HCT116 (cell line): ENCODE measurements at regions not wholly inside any gene's neighbourhood (a gene's known extent, or its start where the extent isn't known, plus 50 kb on each side); places are given as distances from the start of the nearest gene placed in this dataset.

Source experiments
- ATAC-seq: fragments of 200-7000 bp; cut with Tn5 transposase; 2 replicates; pipeline ENCODE4 v1.9.1; 2020; ENCODE audit warnings: mild to moderate bottlenecking, moderate library complexity
- BruUV-seq: library from RNA; stranded (reverse); fragments of 400-500 nt; replicated peaks from 2 replicates; lab custom pipeline; 2021; lab: Mats Ljungman, UMichigan
- CTCF ChIA-PET: fragments of 300-600 bp; sonication (Branson Sonifier 250); formaldehyde crosslinking; loops from one replicate; lab custom pipeline; 2021; ENCODE audit warnings: antibody characterized with exemption; lab: Charles Lee
- POLR2A ChIA-PET: fragments of 300-600, 350-600 bp; sonication (Branson Sonifier 250); formaldehyde crosslinking; loops from one replicate; lab custom pipeline; 2021; ENCODE audit warnings: antibody characterized with exemption; lab: Charles Lee
- RAD21 ChIA-PET, 2 experiments: fragments of 300-600 bp; sonication (Branson Sonifier 250); formaldehyde crosslinking; loops; one replicate each; lab custom pipeline; 2023; ENCODE audit warnings: low total read pairs in 2 of 2; ENCODE audit not compliant: uncharacterized antibody in 2 of 2, unreplicated experiment in 2 of 2, low non-redundant PET in 1 of 2; lab: Charles Lee
- DNase-seq: peaks from one replicate; pipeline ENCODE4 v3.0.0-alpha.2; 2010; ENCODE audit warnings: low read depth, low spot score
- H2AFZ ChIP-seq: fragments of 200-600 bp; shearing (Covaris generic), sonication (generic); 2 replicates; pipeline ENCODE4 v1.6.1; 2017; ENCODE audit warnings: low read depth, mixed run types, mixed read lengths, antibody characterized with exemption, low read length; ENCODE audit not compliant: poor library complexity, severe bottlenecking
- H3K27ac ChIP-seq: 2 replicates; pipeline ENCODE4 v1.5.1; 2012; ENCODE audit warnings: low read depth, low read length
- H3K27me3 ChIP-seq: fragments of 200-600 bp; sonication (generic); 2 replicates; pipeline ENCODE4 v1.6.1; 2016; ENCODE audit warnings: mixed run types, low read length, mixed read lengths; ENCODE audit not compliant: insufficient read depth
- H3K36me3 ChIP-seq, 2 experiments: fragments of 200-500 bp in 1 of 2; fragments of 200-600 bp in 1 of 2; sonication (Bioruptor generic) in 1 of 2; sonication (generic) in 1 of 2; 2 replicates each; pipeline versions ENCODE4 v1.5.1 to v1.6.1; 2014 to 2016; ENCODE audit warnings: low read length in 2 of 2, inconsistent platforms in 1 of 2, mixed read lengths in 1 of 2, mixed run types in 1 of 2; ENCODE audit not compliant: insufficient read depth in 2 of 2, control insufficient read depth in 1 of 2
- H3K4me1 ChIP-seq, 2 experiments: fragments of 200-600 bp in 1 of 2; sonication (generic) in 1 of 2; 2 replicates each; pipeline versions ENCODE4 v1.5.1 to v1.6.1; 2012 to 2017; ENCODE audit warnings: low read length in 2 of 2, inconsistent platforms in 1 of 2, mild to moderate bottlenecking in 1 of 2, mixed read lengths in 1 of 2, mixed run types in 1 of 2, moderate library complexity in 1 of 2; ENCODE audit not compliant: insufficient read depth in 2 of 2, control insufficient read depth in 1 of 2
- H3K4me2 ChIP-seq: fragments of 200-600 bp; sonication (generic); 2 replicates; pipeline ENCODE4 v1.6.1; 2017; ENCODE audit warnings: mixed run types, low read length, mixed read lengths
- H3K4me3 ChIP-seq, 2 experiments: fragments of 200-600 bp in 1 of 2; sonication (generic) in 1 of 2; replicated peaks in 1 of 2; 2 replicates each; pipeline ENCODE4 v1.5.1; 2011 to 2016; ENCODE audit warnings: low read length in 2 of 2, control low read depth in 1 of 2, low read depth in 1 of 2, mild to moderate bottlenecking in 1 of 2, mixed read lengths in 1 of 2, mixed run types in 1 of 2
- H3K79me2 ChIP-seq: fragments of 200-600 bp; sonication (generic); 2 replicates; pipeline ENCODE4 v1.6.1; 2017; ENCODE audit warnings: mild to moderate bottlenecking, mixed run types, low read length, moderate library complexity, mixed read lengths; ENCODE audit not compliant: insufficient read depth
- H3K9ac ChIP-seq: fragments of 200-600 bp; sonication (generic); 2 replicates; pipeline ENCODE4 v1.6.1; 2016; ENCODE audit warnings: low read length, mixed read lengths
- H3K9me2 ChIP-seq: fragments of 200-600 bp; sonication (generic), shearing (Covaris generic); 2 replicates; pipeline ENCODE4 v1.6.1; 2017; ENCODE audit warnings: mixed run types, mild to moderate bottlenecking, moderate library complexity; ENCODE audit not compliant: insufficient read depth
- H3K9me3 ChIP-seq, 2 experiments: fragments of 200-500 bp in 1 of 2; fragments of 200-600 bp in 1 of 2; sonication (Bioruptor generic) in 1 of 2; sonication (generic) in 1 of 2; 2 replicates each; pipeline ENCODE4 v1.6.1; 2014 to 2017; ENCODE audit warnings: low read length in 2 of 2, mixed read lengths in 2 of 2, inconsistent platforms in 1 of 2, low read depth in 1 of 2, mild to moderate bottlenecking in 1 of 2, mixed run types in 1 of 2, moderate library complexity in 1 of 2; ENCODE audit not compliant: control insufficient read depth in 1 of 2, insufficient read depth in 1 of 2
- H4K20me1 ChIP-seq: fragments of 200-600 bp; sonication (generic), shearing (Covaris generic); 2 replicates; pipeline ENCODE4 v1.6.1; 2017; ENCODE audit warnings: mixed run types, mild to moderate bottlenecking, moderate library complexity; ENCODE audit not compliant: insufficient read depth
- CEBPB ChIP-seq: IDR thresholded peaks from 2 replicates; pipeline ENCODE4 v1.6.1; 2012; ENCODE audit warnings: low read depth
- CTCF ChIP-seq, 3 experiments: fragments of 200-600 bp in 1 of 3; sonication (generic) in 1 of 3; IDR thresholded peaks in 2 of 3; conservative IDR thresholded peaks in 1 of 3; 2 replicates each; pipeline ENCODE4 v1.5.1; 2012 to 2017; ENCODE audit warnings: low read depth in 2 of 3, low read length in 2 of 3, antibody characterized with exemption in 1 of 3, borderline replicate concordance in 1 of 3, control low read depth in 1 of 3, mild to moderate bottlenecking in 1 of 3, mixed read lengths in 1 of 3, mixed run types in 1 of 3, moderate library complexity in 1 of 3; ENCODE audit not compliant: insufficient read depth in 1 of 3
- EGR1 ChIP-seq: IDR thresholded peaks from 2 replicates; pipeline ENCODE4 v1.6.1; 2012; ENCODE audit warnings: low read depth
- ELF1 ChIP-seq: IDR thresholded peaks from 2 replicates; pipeline ENCODE4 v1.6.1; 2012; ENCODE audit warnings: low read depth, borderline replicate concordance
- EZH2 ChIP-seq: fragments of 200-600 bp; sonication (generic); IDR thresholded peaks from 2 replicates; pipeline ENCODE4 v1.6.1; 2017; ENCODE audit warnings: antibody characterized with exemption, mixed run types
- EZH2phosphoT487 ChIP-seq: fragments of 200-600 bp; IDR thresholded peaks from 2 replicates; pipeline ENCODE4 v1.6.1; 2018; ENCODE audit warnings: antibody characterized with exemption, borderline replicate concordance
- FOSL1 ChIP-seq: IDR thresholded peaks from 2 replicates; pipeline ENCODE4 v1.6.1; 2012; ENCODE audit warnings: low read depth
- JUND ChIP-seq: IDR thresholded peaks from 2 replicates; pipeline ENCODE4 v1.6.1; 2012
- POLR2A ChIP-seq: IDR thresholded peaks from 2 replicates; pipeline ENCODE4 v1.7.0; 2011; ENCODE audit warnings: borderline replicate concordance; ENCODE audit not compliant: insufficient read depth, insufficient read length; ENCODE audit errors: extremely low read depth
- SIN3A ChIP-seq: IDR thresholded peaks from 2 replicates; pipeline ENCODE4 v1.6.1; 2012; ENCODE audit warnings: low read depth
- YY1 ChIP-seq: IDR thresholded peaks from 2 replicates; pipeline ENCODE4 v1.6.1; 2011; ENCODE audit warnings: low read length, low read depth, moderate library complexity, mild to moderate bottlenecking; ENCODE audit not compliant: insufficient replicate concordance; ENCODE audit errors: extremely low read depth
- ZBTB33 ChIP-seq: IDR thresholded peaks from 2 replicates; pipeline ENCODE4 v1.6.1; 2011; ENCODE audit warnings: mild to moderate bottlenecking, low read length, moderate library complexity; ENCODE audit not compliant: insufficient replicate concordance; ENCODE audit errors: extremely low read depth
- ZFX ChIP-seq: fragments of 450-650 bp; IDR thresholded peaks from 2 replicates; pipeline ENCODE4 v1.6.1; 2017
- intact Hi-C: fragments of 100-400 bp; cut with micrococcal nuclease; formaldehyde crosslinking; loops from 2 replicates; pipeline ENCODE4 v1.10.0; 2022

GRCh38 chr1:87555366-87555765, 226.7 kb downstream of the LMO4 start:
- ChIA-PET POLR2A (no interaction called here), CTCF (no interaction called here), RAD21 (no interaction called here)
- Histone ChIP-seq H3K4me2 (no peak overlapping the region), H3K27ac (no peak overlapping the region), H3K9ac (no peak overlapping the region), H3K27me3 (no peaks in the 10 kb centered on the region), H3K79me2 (no peaks in the 10 kb centered on the region), H3K9me3 (no peaks in the 10 kb centered on the region), H4K20me1 (no peaks in the 10 kb centered on the region), H3K9me2 (no peaks in the 10 kb centered on the region), H3K4me3 (no peak overlapping the region), H3K36me3 (no peaks in the 10 kb centered on the region), H3K4me1 (peaks cover 0 to 3% of the 10 kb centered on the region in 2 experiments; a peak in 1 of 4 replicates), H2AFZ (no peak overlapping the region)
- DNase-seq: no peak
- intact Hi-C loops: no loop called here
- ATAC-seq: no peak
- no TSS peak for BruUV-seq
- TF ChIP-seq ZFX (no peak), EZH2 (no peak), EZH2phosphoT487 (no peak), SIN3A (no peak), CEBPB (no peak), ELF1 (no peak), CTCF (IDR thresholded peaks at IDR 0.05 in 2 of 3, conservative IDR thresholded peaks at IDR 0.05 in 1 of 3; ENCODE audit: borderline replicate concordance in 1 of 3, insufficient read depth in 1 of 3, low read depth in 2 of 3, low read length in 2 of 3) (no peak)

- no peak for ATAC-seq
- ChIA-PET RAD21 (no interaction called here), CTCF (no interaction called here), POLR2A (no interaction called here)
- Histone ChIP-seq H3K4me3 (no peak overlapping the region), H2AFZ (no peak overlapping the region), H3K79me2 (no peaks in the 10 kb centered on the region), H3K4me1 (peaks cover 0 to 3% of the 10 kb centered on the region in 2 experiments; a peak in 1 of 4 replicates), H3K36me3 (no peaks in the 10 kb centered on the region), H3K9ac (no peak overlapping the region), H3K9me3 (no peaks in the 10 kb centered on the region), H3K27ac (no peak overlapping the region), H3K27me3 (no peaks in the 10 kb centered on the region), H3K9me2 (no peaks in the 10 kb centered on the region), H3K4me2 (no peak overlapping the region), H4K20me1 (no peaks in the 10 kb centered on the region)
- BruUV-seq: no TSS peak
- TF ChIP-seq SIN3A: no peak
- TF ChIP-seq EGR1: no peak
- TF ChIP-seq JUND: no peak
- TF ChIP-seq POLR2A: no peak
- no peak for TF ChIP-seq FOSL1
- no peak for TF ChIP-seq ZBTB33
- no peak for TF ChIP-seq YY1
- DNase-seq: no peak
- intact Hi-C loops: no loop called here
Measured at GRCh38 chr1:87556326-87556725, 227.6 kb downstream of the LMO4 start.
